WERI-Rb-1 (cell line): ENCODE measurements at regions not wholly inside any gene's neighbourhood (a gene's known extent, or its start where the extent isn't known, plus 50 kb on each side); places are given as distances from the start of the nearest gene placed in this dataset.

Source experiments
- DNase-seq: peaks from one replicate; pipeline ENCODE4 v3.0.0-alpha.2; 2020
- H3K27ac ChIP-seq: fragments of 250-450 bp; sonication (Bioruptor Pico); 2 replicates; pipeline ENCODE4 v1.5.1; 2020; ENCODE audit warnings: mild to moderate bottlenecking, moderate library complexity
- H3K27me3 ChIP-seq: fragments of 250-450 bp; sonication (Bioruptor Pico); 2 replicates; pipeline ENCODE4 v1.5.1; 2021; ENCODE audit warnings: mild to moderate bottlenecking, low read depth, moderate library complexity; ENCODE audit not compliant: insufficient read depth, severe bottlenecking
- H3K36me3 ChIP-seq: fragments of 250-450 bp; sonication (Bioruptor Pico); 2 replicates; pipeline ENCODE4 v1.5.1; 2020; ENCODE audit warnings: mild to moderate bottlenecking, moderate library complexity
- H3K4me3 ChIP-seq: 2 replicates; pipeline ENCODE4 v1.5.1; 2011; ENCODE audit warnings: low read depth, mild to moderate bottlenecking, control low read depth, low read length
- H3K9me3 ChIP-seq: fragments of 250-450 bp; sonication (Bioruptor Pico); 2 replicates; pipeline ENCODE4 v1.5.1; 2021; ENCODE audit warnings: mild to moderate bottlenecking, moderate library complexity; ENCODE audit not compliant: severe bottlenecking
- TF ChIP-seq, protein P1 (sequence below): IDR thresholded peaks from 2 replicates; pipeline ENCODE4 v1.5.1; 2011; ENCODE audit warnings: low read depth, mild to moderate bottlenecking, control low read depth, inconsistent platforms, low read length

DNA sequence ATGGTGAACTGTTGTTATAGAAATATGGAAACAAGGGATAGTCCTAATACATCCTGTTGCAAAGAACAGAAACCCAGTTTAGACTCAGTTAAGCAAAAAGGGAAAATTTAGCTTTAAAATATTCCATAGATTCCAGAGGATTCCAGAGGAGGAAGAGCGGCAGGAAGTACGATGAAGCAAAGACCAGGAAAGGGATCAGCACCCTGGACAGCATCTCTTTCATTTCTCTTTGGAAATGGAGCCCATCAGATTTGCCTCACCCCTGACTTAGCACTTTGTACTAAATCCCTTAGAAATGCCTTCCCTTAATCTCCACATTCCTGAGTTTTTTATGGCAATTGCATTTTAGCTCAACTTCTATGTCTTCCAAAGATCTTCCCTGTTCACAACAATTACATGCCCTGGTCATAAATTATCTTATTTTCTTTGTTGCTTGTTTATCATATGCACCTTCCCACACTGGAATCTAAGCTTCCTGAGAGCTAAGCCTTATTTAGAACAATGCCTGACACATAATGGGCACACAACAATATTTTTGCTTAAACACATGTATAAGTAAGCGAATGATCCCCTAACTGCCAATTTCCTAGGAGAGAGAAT is 150.0 kb upstream of the RBFOX1 start:
- Histone ChIP-seq H3K4me3 (no peak overlapping the region), H3K27me3 (peaks cover 11% of the 10 kb centered on the region), H3K27ac (no peak overlapping the region), H3K9me3 (no peaks in the 10 kb centered on the region), H3K36me3 (no peaks in the 10 kb centered on the region)
- DNase-seq: no peak
- TF ChIP-seq, protein P1, sequence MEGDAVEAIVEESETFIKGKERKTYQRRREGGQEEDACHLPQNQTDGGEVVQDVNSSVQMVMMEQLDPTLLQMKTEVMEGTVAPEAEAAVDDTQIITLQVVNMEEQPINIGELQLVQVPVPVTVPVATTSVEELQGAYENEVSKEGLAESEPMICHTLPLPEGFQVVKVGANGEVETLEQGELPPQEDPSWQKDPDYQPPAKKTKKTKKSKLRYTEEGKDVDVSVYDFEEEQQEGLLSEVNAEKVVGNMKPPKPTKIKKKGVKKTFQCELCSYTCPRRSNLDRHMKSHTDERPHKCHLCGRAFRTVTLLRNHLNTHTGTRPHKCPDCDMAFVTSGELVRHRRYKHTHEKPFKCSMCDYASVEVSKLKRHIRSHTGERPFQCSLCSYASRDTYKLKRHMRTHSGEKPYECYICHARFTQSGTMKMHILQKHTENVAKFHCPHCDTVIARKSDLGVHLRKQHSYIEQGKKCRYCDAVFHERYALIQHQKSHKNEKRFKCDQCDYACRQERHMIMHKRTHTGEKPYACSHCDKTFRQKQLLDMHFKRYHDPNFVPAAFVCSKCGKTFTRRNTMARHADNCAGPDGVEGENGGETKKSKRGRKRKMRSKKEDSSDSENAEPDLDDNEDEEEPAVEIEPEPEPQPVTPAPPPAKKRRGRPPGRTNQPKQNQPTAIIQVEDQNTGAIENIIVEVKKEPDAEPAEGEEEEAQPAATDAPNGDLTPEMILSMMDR: no peak

DNA sequence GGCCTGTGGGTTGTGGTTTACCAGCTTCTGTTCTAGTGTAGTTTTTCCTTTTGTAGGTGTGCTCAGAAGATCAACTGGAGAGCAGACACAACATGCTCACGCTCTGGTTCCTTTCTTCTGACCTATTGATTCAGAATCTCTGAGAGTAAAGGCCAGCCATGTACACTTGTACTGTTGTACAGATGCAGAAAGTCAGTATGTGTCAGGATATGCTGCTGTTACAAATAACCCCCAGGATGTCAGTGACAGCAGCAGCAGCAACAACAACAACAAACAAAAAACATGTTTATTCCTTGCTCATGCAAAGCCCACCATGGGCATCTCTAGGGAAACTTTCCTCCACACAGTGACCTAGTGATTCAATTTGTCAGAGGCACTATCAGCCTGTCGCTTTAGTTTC is 154.8 kb upstream of the RBFOX1 start:
- no peak for DNase-seq
- TF ChIP-seq, protein P1: no peak
- no peaks in the 10 kb centered on the region for H3K36me3 ChIP-seq
- H3K4me3 ChIP-seq: no peak overlapping the region
- no peak overlapping the region for H3K27ac ChIP-seq
- no peaks in the 10 kb centered on the region for H3K9me3 ChIP-seq
- peaks cover 11% of the 10 kb centered on the region for H3K27me3 ChIP-seq

- Histone ChIP-seq H3K27me3 (no peaks in the 10 kb centered on the region), H3K4me3 (no peak overlapping the region), H3K9me3 (no peaks in the 10 kb centered on the region), H3K36me3 (no peaks in the 10 kb centered on the region), H3K27ac (no peak overlapping the region)
- TF ChIP-seq, protein P1: no peak
- DNase-seq: no peak
These were observed 161.5 kb upstream of the RBFOX1 start for GRCh38 chr16:7171151-7171550.

DNA sequence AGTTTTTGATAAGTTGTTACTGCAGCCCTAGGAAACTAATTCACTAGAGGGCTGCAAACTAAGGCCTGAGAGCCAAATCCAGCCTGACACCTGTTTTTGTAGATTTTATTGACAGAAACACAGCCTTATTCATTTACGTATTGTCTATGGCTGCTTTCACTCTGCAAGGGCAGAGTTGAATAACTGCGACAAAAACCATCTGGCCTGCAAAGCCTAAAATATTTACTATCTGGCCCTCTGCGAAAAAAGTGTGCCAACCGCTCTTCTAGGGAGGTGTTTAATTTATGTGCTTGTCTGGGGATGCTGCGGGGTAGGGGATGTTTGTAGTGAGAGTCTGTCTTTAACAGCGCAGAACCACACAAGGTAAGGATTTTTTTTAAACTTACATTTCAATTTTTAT is 165.0 kb upstream of the RBFOX1 start:
- H3K4me3 ChIP-seq: no peak overlapping the region
- H3K27ac ChIP-seq: no peak overlapping the region
- no peaks in the 10 kb centered on the region for H3K9me3 ChIP-seq
- no peak for DNase-seq
- H3K27me3 ChIP-seq: peaks cover 2% of the 10 kb centered on the region
- TF ChIP-seq, protein P1: no peak
- no peaks in the 10 kb centered on the region for H3K36me3 ChIP-seq

DNA sequence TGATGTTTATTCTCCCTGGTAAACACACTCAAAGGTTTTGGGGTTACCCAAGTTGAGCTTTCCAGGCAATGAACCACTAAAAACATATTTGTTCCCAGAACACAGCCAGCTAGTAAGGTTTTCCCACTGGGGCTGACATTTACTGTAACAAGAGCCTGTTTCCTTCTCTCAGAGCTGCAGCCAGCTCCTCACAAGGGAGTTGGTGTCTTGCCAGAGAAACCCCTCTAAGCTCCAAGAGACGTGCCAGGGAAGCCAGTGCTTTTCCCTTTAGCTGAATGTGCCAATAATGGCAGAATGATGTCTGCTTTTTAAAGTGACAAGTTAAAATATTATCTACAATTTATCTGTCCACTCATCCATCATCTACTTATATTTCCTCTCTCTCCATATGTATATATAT is 170.8 kb upstream of the RBFOX1 start:
- Histone ChIP-seq H3K9me3 (no peaks in the 10 kb centered on the region), H3K27me3 (peaks cover 11% of the 10 kb centered on the region), H3K4me3 (no peak overlapping the region), H3K27ac (no peak overlapping the region), H3K36me3 (no peaks in the 10 kb centered on the region)
- TF ChIP-seq, protein P1: no peak
- no peak for DNase-seq

DNA sequence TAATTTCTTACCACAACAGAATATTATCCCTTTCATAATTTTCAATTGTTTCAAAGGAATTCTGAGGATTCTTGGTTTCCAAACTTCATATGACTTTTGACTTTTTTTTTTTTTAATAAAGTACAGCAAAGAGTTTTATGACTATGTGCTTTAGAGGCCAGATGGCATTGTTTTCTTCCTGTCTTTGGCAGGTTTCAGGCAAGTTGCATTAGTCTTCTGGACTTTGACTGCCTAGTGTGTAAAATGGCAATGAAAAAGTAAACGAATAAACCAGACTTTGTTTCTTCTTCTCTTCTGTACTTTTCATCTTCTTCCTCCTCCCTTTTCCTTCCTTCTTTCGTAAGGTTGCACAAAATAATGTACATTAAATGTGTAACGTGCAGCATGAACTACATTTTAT is 172.6 kb upstream of the RBFOX1 start:
- H3K27ac ChIP-seq: no peak overlapping the region
- no peak for DNase-seq
- H3K4me3 ChIP-seq: no peak overlapping the region
- peaks cover 11% of the 10 kb centered on the region for H3K27me3 ChIP-seq
- TF ChIP-seq, protein P1: no peak
- H3K36me3 ChIP-seq: no peaks in the 10 kb centered on the region
- no peaks in the 10 kb centered on the region for H3K9me3 ChIP-seq
